T-helper 1 cell (primary cell): ENCODE measurements at regions not wholly inside any gene's neighbourhood (a gene's known extent, or its start where the extent isn't known, plus 50 kb on each side); places are given as distances from the start of the nearest gene placed in this dataset.
"Not testable (repeated sequence)": the region's sequence is repeated elsewhere in the genome, so short reads cannot be mapped to it uniquely, and the experiment has no call there.

Experiments
- DNase-seq, 5 donors: peaks; one replicate each; pipeline ENCODE4 v3.0.0-alpha.2; 2012 to 2020

DNA sequence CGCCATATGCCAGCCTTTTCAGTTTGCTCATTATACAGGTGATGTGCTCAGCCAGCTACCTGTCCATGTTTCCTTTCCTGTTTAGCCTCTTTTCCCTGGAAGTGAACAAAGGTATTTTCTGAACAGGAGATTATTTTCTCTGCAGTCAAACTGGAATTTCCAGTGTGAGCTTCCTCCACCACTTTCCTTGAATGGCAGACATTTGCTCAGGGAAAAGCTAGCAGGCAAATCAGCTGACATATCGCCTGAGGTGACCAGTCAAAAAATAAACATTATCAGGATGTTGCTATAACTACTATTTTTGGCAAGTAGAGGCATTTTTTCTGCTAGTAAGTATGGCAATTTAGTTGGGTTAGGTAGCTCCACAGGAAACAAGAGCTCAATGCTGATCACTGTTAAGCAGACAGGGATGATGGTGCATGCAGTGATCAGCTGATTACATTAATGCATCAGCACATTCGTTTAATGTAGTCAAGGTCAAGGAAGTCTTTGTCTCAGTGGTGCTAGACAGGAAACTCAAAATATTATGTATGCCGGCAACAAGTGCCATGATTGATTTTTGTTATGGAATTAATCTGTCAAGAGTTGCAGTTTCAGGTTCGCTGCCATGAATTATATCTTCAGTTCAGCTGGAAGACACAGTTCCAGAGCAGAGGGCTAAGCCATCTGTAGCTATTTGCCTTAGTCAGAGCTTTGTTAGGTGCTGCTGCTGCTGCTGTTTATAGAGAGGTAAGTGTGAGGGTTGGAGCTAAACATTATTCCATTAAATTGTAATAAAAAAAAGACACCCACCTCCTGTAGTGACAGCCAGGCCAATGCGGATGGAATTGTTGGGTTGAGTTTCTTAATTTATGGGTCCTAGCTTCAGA is 179.7 kb upstream of the ST6GALNAC5 start:
- no peak for DNase-seq

DNA sequence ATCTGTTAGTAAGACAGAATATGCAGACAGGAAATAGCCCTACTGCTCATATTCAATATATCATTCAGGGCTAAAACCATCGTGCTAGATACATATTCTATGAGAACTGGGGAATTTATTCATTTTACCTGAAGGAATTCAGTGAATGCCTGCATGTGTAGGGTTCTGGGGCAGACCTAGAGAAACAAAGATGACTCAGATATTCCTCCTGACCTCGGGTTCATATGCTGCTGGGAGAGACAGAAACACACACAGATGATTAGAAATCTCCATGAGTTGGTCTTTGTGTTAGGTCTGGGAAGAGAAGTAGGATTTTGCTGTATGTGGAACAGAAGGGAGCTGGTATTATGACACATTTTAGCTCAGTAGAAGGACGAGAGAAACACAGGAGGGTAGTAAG is 176.5 kb upstream of the ST6GALNAC5 start:
- DNase-seq, result no peak

DNA sequence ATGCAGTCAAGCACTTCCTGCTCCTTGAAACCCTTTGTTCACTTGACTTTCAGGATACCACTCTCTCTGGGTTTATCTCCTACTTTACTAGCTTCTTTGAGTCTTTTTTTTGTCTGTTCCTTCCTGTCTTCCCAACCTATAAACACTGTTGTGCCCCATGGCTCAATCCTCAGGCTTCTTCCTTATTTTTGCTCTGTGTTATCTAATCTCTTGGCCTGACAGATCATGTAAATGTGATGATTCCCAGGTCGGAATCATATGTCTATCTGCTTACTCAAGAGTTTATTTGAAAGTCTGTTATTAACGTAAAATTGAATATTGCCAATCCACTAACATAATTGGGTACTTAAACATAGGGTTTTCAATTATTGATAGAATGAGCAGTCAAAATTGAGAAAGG is 171.7 kb upstream of the ST6GALNAC5 start:
- DNase-seq, result no peak

DNA sequence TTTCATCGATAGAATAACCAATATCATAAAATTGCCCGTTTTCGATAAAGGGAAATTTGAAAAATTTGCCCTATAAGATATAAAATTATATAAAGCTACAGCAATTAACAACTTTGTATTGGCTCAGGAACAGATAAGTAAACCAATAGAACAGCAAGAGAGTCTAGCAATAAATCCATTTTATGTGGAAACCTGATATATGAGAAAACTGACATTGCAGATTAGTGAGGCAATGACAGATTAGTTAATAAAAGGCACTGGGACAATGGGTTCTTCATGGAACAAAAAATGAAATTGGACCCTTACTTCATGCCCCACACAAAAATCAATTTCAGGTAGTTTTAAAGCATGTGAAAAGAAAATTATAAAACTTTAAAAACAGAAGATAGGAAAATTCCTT is 169.9 kb upstream of the ST6GALNAC5 start:
- DNase-seq, result no peak

DNA sequence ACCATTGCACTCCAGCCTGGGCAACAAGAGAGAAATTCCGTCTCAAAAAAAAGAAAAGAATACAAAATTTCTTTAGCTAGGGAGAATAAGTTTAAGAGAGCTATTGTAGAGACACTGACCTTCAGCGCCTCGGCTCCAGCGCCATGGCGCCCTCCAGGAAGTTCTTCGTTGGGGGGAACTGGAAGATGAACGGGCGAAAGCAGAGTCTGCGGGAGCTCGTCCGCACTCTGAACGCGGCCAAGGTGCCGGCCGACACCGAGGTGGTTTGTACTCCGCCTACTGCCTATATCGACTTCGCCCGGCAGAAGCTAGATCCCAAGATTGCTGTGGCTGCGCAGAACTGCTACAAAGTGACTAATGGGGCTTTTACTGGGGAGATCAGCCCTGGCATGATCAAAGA is 167.6 kb upstream of the ST6GALNAC5 start:
- not testable (repeated sequence) for DNase-seq

DNA sequence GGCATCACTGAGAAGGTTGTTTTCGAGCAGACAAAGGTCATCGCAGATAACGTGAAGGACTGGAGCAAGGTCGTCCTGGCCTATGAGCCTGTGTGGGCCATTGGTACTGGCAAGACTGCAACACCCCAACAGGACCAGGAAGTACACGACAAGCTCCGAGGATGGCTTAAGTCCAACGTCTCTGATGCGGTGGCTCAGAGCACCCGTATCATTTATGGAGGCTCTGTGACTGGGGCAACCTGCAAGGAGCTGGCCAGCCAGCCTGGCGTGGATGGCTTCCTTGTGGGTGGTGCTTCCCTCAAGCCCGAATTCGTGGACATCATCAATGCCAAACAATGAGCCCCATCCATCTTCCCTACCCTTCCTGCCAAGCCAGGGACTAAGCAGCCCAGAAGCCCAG is 167.1 kb upstream of the ST6GALNAC5 start:
- DNase-seq, result not testable (repeated sequence)

DNA sequence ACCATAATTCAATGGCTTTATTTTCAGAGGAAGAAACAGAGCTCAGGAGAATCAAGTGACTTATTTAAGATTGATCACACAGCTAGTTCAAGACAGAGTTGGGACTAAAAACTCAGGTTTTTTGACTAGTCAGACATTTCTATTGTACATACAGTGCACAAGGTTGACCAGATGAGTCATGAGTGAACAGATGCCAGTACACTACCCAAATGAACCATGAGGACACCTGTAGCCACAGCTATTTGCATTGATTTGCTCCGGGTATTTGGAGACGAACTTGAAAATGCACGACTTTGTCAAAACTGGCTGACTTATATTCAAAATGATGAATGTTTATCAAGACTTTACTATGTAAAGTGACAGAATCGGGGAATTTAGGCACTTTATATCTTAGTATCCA is 161.7 kb upstream of the ST6GALNAC5 start:
- no peak for DNase-seq

DNA sequence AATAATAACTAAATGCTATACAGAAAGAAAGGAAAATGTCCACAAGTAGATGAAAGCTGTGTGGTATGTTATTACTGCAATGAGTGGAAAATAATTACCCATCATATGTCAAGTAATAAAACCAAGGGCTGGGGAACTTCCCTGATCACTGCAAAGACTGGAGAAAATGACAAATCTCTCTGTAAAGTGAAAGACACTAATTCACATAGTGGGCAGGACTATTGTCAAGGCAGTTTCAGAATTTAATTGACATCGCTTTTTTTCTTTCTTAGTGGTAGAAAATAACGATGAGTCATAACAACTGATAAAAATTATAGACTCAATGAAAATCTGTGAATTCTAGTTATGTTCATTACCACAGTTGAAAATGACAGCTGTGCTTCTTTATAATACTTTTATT is 153.7 kb upstream of the ST6GALNAC5 start:
- peak in 1 of 5 donors; percentile 1 for DNase-seq

DNA sequence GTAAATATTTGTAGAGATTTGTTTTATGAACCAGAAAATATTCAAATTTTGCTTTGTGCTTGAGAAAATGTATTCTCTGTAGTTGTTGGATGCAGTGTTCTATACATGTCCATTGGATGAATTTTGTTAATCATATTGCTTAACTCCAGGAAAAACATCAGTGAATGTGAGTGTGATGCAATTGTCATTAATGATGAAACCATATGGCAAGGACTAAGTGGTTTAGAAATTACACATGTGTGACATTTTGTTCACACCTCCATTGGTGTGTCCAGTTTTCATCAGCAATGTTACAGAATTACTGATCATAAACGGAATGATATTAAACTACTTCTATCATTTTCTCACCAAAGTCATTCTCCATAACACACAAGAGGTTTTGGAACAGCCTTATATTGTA is 151.8 kb upstream of the ST6GALNAC5 start:
- no peak for DNase-seq

DNA sequence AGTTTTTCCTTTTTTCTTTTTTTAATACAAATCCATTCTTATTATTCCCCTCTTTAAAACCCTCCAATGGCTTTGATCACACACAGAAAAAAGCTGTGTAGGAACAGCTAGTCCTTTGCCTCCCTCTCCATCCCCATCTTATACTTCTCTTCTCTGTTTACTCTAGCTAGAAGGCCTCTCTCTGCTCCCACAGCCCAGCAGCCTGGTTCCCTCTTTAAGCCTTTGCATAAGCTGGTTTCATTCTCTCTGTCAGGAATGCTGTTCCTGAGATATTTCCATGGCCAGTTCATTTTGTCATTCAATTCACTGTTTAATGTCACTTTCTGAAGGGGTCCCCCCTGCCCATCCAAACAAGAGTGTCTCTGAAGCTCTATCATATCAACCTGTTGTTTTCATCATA is 143.3 kb upstream of the ST6GALNAC5 start:
- DNase-seq, result no peak

DNA sequence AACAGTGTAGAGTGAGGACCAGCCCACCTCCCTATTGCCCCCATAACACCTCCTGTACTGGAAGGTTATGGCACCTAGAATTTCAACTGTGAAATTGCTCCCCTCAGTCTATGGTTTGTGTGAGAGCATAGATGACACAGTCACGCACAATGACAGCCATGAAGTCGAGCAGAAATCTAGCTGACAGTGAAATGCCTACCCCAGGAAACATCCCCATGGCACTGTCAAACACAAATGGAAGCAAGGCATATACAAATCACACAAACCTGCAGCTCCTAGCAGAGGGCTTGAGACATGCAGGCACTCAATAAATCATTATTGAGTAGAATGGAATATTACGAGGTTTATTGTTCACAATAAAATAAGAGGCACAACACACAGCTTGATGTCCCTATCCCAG is 142.5 kb upstream of the ST6GALNAC5 start:
- no peak for DNase-seq

DNA sequence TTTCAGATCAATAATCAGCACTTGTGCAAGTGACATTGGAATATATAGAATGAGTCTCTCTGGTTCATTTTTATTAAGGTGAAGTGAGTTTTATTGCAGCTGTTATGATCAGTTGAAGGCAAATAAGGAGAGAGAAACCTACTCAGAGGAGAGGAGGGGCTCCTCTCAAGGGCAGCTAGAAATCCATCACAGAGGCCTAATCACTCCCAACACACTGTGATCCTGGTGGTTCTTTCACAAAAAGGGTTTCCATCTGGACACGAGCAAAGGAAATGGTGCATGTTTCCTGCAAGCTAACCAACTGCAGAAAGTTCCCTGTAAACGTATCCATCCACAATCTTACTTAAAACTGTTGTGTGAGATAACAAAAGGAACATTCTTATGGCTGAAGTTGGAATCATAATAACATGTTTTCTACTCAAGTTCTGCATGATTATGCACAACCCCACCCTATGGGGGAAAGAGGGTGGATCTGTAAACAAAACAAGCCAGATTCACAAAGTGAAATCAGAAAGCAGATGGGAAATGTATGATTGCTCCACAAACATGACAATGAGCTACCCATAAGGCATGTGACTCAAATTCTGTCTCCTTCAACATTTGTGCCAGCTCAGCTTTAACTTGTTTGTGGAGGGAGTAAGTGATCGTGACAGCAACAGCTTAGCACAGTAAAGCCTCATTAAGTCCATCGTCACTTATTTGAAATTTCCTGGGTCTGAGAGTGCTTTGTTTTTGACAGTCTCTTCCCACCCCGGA is 141.2 kb upstream of the ST6GALNAC5 start:
- no peak for DNase-seq

DNA sequence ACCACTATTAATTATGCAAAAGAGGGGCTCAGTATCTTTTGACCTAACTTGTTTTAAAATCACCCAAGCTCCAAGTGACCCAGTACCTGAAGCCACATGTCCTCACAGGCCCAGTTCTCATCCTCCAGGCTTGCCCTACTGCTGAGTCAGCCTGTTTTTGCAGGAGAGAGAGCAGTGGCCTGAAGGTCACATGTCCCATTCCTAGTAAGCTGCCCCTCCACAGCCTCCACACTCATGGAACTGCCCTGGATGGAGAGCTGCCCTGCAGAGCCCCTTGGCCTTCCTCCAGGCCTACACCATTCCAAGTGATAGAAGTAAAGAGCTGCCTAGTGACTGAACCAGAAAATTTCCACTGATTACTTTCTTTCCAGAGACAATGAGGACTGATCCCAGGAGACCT is 139.8 kb upstream of the ST6GALNAC5 start:
- DNase-seq, result no peak

DNA sequence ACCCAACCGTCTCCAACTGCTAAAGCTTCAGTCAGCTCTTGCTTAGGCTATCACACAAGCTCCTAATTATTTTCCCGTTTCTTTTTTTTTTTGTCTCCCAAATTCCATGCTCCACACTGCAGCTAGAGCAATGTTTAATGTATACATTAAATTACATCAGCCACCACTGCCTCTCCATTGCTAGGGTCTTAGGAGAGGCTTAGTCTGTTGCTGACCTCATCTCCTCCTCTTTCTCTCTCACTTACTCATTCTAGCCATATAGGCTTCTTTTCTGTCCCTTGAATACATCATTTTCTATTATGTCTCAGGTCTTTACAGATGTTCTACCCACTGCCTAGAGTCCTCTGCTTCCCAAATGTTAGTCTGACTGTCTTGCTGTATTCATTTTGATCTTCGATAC is 138.1 kb upstream of the ST6GALNAC5 start:
- no peak for DNase-seq

DNA sequence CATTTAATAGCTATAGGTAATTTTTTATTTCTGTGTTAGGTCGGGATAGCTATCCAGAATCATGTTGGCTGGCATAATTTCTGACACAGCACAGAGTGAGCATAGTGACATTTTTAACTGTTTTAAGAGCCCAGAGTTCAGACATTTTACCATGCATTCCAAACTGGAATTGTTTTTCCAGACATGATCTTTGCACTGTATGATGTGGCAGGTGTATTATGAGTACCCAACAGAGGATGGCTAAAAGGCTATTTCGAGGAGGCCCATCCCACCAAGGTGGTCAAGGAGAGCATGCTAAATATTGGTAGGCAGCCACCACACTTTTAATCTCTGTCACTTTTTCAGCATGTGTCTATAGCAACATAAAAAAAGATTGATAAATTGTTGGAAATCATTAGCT is 137.3 kb upstream of the ST6GALNAC5 start:
- no peak for DNase-seq

DNA sequence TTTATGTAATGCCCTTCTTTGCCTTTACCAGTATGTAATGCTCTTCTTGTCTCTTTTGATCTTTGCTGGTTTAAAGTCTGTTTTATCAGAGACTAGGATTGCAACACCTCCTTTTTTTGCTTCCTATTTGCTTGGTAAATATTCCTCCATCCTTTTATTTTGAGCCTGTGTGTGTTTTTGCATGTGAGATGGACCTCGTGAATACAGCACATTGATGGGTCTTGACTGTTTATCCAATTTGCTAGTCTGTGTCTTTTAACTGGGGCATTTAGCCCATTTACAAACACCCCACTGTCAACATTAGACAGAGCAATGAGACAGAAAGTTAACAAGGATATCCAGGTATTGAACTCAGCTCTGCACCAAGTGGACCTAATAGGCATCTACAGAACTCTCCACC is 128.9 kb upstream of the ST6GALNAC5 start:
- DNase-seq, result not testable (repeated sequence)

DNA sequence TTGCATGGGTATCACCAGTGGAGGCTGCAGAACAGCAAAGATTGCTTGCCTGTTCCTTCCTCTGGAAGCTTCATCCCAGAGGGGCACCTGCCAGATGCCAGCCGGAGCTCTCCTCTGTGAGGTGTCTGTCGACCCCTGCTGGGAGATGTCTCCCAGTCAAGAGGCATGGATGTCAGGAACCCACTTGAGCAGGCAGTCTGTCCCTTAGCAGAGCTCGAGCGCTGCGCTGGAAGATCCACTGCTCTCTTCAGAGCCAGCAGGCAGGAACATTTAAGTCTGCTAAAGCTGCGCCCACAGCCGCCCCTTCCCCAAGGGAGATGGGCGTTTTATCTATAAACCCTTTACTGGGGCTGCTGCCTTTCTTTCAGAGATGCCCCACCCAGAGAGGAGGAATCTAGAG is 126.3 kb upstream of the ST6GALNAC5 start:
- not testable (repeated sequence) for DNase-seq

DNA sequence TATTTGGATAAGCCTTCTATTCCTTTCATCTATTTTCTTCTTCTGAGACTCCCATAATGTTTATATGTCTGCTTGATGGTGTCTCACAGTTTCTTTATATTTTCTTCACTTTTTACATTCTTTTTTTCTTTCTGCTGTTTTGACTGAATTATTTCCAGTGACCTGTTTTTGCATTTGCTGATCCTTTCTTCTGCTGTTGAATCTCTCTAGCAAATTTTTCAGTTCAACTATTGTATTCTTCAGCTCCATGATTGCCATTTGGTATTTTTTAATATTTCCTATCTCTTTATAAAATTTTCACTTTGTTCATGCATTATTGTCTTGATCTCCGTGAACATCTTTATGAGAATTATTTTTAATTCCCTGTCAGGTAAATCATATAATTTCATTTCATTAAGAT is 122.3 kb upstream of the ST6GALNAC5 start:
- DNase-seq, result no peak

DNA sequence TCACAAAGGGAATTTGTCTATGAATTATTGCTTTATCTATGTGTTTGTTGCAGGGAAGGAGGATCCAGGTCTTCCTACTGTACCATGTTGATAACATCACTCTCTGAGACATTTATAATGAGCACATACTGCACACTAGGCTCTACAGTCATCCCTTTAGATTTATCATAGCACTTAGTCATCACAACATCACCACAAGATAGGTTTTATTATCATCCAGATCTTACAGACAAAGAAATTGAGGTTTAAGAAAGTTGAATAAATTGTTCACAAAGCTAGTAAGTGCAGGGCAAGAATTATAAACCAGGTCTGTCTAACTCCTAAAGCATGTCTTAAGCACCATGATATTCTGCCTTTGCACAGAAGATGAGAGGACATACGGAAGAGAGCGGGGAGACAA is 121.1 kb upstream of the ST6GALNAC5 start:
- DNase-seq, result no peak

DNA sequence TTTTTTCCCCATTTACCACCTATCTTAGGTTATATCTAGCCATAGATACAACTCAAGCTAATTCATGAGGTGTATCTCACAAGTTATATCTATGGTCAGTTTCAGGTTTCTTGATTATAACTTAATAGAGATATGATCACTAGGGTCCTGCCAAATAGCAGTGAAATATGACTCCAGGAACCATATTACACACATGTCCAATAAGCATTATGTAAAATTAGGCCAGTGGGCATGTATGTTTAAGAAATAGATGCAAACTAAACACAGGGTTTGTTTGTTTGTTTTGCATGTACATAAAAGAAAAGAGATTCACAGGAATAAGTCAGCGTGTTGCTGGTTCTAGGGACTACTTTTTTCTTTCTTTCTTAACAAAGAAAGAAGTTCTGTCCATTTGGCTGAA is 112.5 kb upstream of the ST6GALNAC5 start:
- DNase-seq, result no peak

DNA sequence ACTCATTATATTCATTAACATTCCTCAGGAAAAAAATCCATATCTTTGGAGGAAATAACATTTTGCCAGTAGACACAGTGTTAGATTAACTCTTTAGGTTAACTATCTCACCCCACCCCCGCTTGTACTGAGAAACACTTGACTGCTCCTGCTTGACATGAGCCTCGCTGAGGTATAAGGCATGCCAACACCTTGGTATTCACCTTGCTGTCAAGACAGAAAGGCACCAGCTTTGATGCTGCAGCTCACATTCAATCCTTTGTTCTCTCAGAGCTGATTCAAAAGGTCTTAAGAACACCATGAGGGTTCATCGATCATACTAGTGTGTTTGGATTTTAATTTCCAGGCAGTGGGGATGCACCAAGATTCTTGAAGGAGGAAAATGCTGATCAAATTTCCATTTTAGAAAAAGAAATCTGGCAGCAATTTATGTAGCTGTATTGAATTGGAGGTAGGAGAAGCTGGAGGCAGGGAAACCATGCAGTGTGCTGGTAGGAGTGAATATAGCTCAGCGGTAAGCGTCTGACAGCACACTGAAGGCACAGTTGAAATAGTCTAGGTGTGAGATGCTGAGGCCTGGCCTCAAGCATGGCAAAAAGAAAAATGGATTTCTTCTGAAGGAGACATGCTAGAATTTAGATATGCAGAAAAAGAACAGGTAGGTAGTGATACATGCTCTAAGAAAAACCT is 108.0 kb upstream of the ST6GALNAC5 start:
- no peak for DNase-seq

DNA sequence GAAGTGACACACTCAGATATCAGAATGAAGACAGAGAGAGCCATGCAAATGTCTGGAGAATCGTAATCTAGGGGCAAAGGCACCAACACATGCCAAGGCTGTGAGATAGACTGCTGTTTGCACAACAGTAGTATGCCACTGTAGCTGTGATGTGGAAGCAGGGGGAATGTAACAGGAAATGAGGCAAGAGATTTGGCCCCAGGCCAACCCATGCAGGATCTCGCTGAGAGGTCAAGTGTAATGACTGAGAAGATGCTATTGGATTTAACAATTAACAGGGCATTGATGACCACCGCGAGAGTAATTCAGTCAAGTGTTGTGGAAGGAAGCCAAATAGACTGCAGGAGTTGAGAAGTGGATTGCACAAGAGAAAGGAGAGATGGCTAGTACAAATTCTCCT is 107.3 kb upstream of the ST6GALNAC5 start:
- no peak for DNase-seq

DNA sequence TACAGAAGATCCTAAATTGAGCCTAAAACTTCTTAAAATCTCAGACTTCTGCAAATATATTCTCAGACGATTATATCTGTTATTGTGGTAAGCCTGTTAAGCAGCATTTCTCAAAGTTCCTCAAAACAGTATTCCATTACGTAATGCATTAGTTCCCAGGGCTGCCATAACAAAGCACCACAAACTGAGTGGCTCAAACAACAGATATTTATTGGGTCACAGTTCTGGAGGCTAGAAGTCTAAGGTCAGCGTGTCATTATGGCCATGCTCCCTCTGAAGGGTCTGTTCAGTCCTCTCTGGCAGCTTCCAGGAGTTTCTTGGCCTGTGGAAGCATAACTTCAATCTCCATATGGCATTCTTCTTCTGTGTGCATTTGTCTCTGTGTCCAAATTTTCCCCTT is 103.5 kb upstream of the ST6GALNAC5 start:
- DNase-seq, result no peak
